Neural cell (in vitro differentiated cells): ENCODE measurements at regions not wholly inside any gene's neighbourhood (a gene's known extent, or its start where the extent isn't known, plus 50 kb on each side); places are given as distances from the start of the nearest gene placed in this dataset.

Experiments
- H2AFZ ChIP-seq: fragments of 200-600, 300-800 bp; sonication (generic), shearing (Covaris generic); 2 replicates; pipeline ENCODE4 v1.6.0; 2014; ENCODE audit warnings: low read depth, mild to moderate bottlenecking, antibody characterized with exemption, low read length, moderate library complexity
- H3F3A ChIP-seq: fragments of 200-600 bp; shearing (Covaris generic); 2 replicates; pipeline ENCODE4 v1.6.1; 2016; ENCODE audit warnings: mild to moderate bottlenecking, moderate library complexity, mixed read lengths, antibody characterized with exemption, low read length; ENCODE audit not compliant: insufficient read depth, poor library complexity, severe bottlenecking
- H3K27ac ChIP-seq: fragments of 200-600, 300-800 bp; sonication (generic), shearing (Covaris generic); 2 replicates; pipeline ENCODE4 v1.5.1; 2014; ENCODE audit warnings: mild to moderate bottlenecking, low read length, moderate library complexity
- H3K27me3 ChIP-seq: fragments of 300-800, 200-600 bp; sonication (generic), shearing (Covaris generic); 2 replicates; pipeline ENCODE4 v1.6.0; 2014; ENCODE audit warnings: mild to moderate bottlenecking, low read depth, low read length, moderate library complexity; ENCODE audit not compliant: insufficient read depth
- H3K36me3 ChIP-seq: fragments of 300-800, 200-600 bp; sonication (generic), shearing (Covaris generic); 2 replicates; pipeline ENCODE4 v1.5.1; 2014; ENCODE audit warnings: mild to moderate bottlenecking, antibody characterized with exemption, low read length, moderate library complexity; ENCODE audit not compliant: insufficient read depth
- H3K4me2 ChIP-seq: fragments of 300-800, 200-600 bp; sonication (generic), shearing (Covaris generic); 2 replicates; pipeline ENCODE4 v1.6.0; 2014; ENCODE audit warnings: mild to moderate bottlenecking, low read length
- H3K4me3 ChIP-seq: fragments of 300-800, 200-600 bp; sonication (generic), shearing (Covaris generic); 2 replicates; pipeline ENCODE4 v1.5.1; 2014; ENCODE audit warnings: mild to moderate bottlenecking, low read length, moderate library complexity
- H3K79me2 ChIP-seq: fragments of 200-600 bp; shearing (Covaris generic); replicated peaks from 2 replicates; pipeline ENCODE4 v1.6.0; 2014; ENCODE audit warnings: mild to moderate bottlenecking, low read length, moderate library complexity; ENCODE audit not compliant: insufficient read depth
- H3K9ac ChIP-seq: fragments of 300-800, 200-600 bp; sonication (generic), shearing (Covaris generic); 2 replicates; pipeline ENCODE4 v1.6.1; 2016; ENCODE audit warnings: mild to moderate bottlenecking, low read length, mixed read lengths
- H3K9me2 ChIP-seq: fragments of 200-600 bp; shearing (Covaris generic); 2 replicates; pipeline ENCODE4 v1.6.1; 2016; ENCODE audit warnings: mild to moderate bottlenecking, low read length, mixed read lengths; ENCODE audit not compliant: insufficient read depth
- H3K9me3 ChIP-seq: fragments of 200-600, 300-800 bp; sonication (generic), shearing (Covaris generic); 2 replicates; pipeline ENCODE4 v1.6.1; 2016; ENCODE audit warnings: mild to moderate bottlenecking, mixed run types, low read length, moderate library complexity, mixed read lengths
- H4K20me1 ChIP-seq: fragments of 200-600 bp; shearing (Covaris generic); 2 replicates; pipeline ENCODE4 v1.6.1; 2016; ENCODE audit warnings: mild to moderate bottlenecking, mixed run types; ENCODE audit not compliant: insufficient read depth
- CTCF ChIP-seq: fragments of 450-650 bp; IDR thresholded peaks from 2 replicates; pipeline ENCODE4 v1.5.1; 2014; ENCODE audit warnings: antibody characterized with exemption, mild to moderate bottlenecking, moderate library complexity; ENCODE audit not compliant: poor library complexity, severe bottlenecking
- EP300 ChIP-seq: fragments of 450-650 bp; conservative IDR thresholded peaks from 2 replicates; pipeline ENCODE4 v1.6.1; 2014; ENCODE audit warnings: antibody characterized with exemption, mild to moderate bottlenecking, moderate library complexity; ENCODE audit not compliant: poor library complexity, severe bottlenecking
- EZH2 ChIP-seq: fragments of 200-600, 300-800 bp; shearing (Covaris generic), sonication (generic); IDR thresholded peaks from 2 replicates; pipeline ENCODE4 v1.6.1; 2014; ENCODE audit warnings: antibody characterized with exemption, low read length, borderline replicate concordance, mild to moderate bottlenecking; ENCODE audit not compliant: insufficient read depth, poor library complexity, severe bottlenecking
- MXI1 ChIP-seq: fragments of 450-650 bp; conservative IDR thresholded peaks from 2 replicates; pipeline ENCODE4 v1.6.1; 2014; ENCODE audit warnings: antibody characterized with exemption, mild to moderate bottlenecking; ENCODE audit not compliant: poor library complexity, severe bottlenecking
- POLR2AphosphoS5 ChIP-seq: IDR thresholded peaks from 2 replicates; pipeline ENCODE4 v1.6.1; 2012
- RAD21 ChIP-seq: fragments of 450-650 bp; conservative IDR thresholded peaks from 2 replicates; pipeline ENCODE4 v1.6.1; 2014; ENCODE audit warnings: antibody characterized with exemption, mild to moderate bottlenecking, moderate library complexity
- REST ChIP-seq: IDR thresholded peaks from 2 replicates; pipeline ENCODE4 v1.6.1; 2012; ENCODE audit warnings: borderline replicate concordance
- SMC3 ChIP-seq: fragments of 450-650 bp; conservative IDR thresholded peaks from 2 replicates; pipeline ENCODE4 v1.6.1; 2014; ENCODE audit warnings: antibody characterized with exemption, mild to moderate bottlenecking, moderate library complexity; ENCODE audit not compliant: poor library complexity
- TAF1 ChIP-seq: IDR thresholded peaks from 2 replicates; pipeline ENCODE4 v1.6.1; 2012; ENCODE audit warnings: low read depth

- H3K79me2 ChIP-seq = no peaks in the 10 kb centered on the region
- TF ChIP-seq POLR2AphosphoS5 (no peak), EP300 (no peak), TAF1 (no peak), RAD21 (no peak), REST (no peak), SMC3 (no peak), MXI1 (no peak), EZH2 (no peak), CTCF (no peak)
Measured at GRCh38 chr7:83276250-83276649, 113.6 kb upstream of the PCLO start.

GRCh38 chr7:83273699-83274098 is 111.0 kb upstream of the PCLO start:
- Histone ChIP-seq H3K36me3 (no peaks in the 10 kb centered on the region), H3K9me3 (no peaks in the 10 kb centered on the region), H3K79me2 (no peaks in the 10 kb centered on the region), H2AFZ (no peak overlapping the region), H3K27ac (no peak overlapping the region), H3K9me2 (no peaks in the 10 kb centered on the region), H3K4me3 (no peak overlapping the region), H3F3A (no peaks in the 10 kb centered on the region), H3K4me2 (no peak overlapping the region), H3K9ac (no peak overlapping the region), H4K20me1 (no peaks in the 10 kb centered on the region), H3K27me3 (no peaks in the 10 kb centered on the region)
- TF ChIP-seq MXI1 (no peak), POLR2AphosphoS5 (no peak)

More at GRCh38 chr7:83276250-83276649, 113.6 kb upstream of the PCLO start:
- no peaks in the 10 kb centered on the region for H4K20me1 ChIP-seq
- no peak overlapping the region for H3K4me2 ChIP-seq
- no peak overlapping the region for H3K4me3 ChIP-seq
- H3K9ac ChIP-seq = no peak overlapping the region
- H3K9me2 ChIP-seq = no peaks in the 10 kb centered on the region
- H3K27ac ChIP-seq = no peak overlapping the region
- H3K36me3 ChIP-seq = no peaks in the 10 kb centered on the region
- no peaks in the 10 kb centered on the region for H3K9me3 ChIP-seq
- H3K27me3 ChIP-seq = no peaks in the 10 kb centered on the region
- no peak overlapping the region for H2AFZ ChIP-seq
- no peaks in the 10 kb centered on the region for H3F3A ChIP-seq
